Fibroblast of the aortic adventitia (primary cell): ENCODE measurements at regions not wholly inside any gene's neighbourhood (a gene's known extent, or its start where the extent isn't known, plus 50 kb on each side); places are given as distances from the start of the nearest gene placed in this dataset.

ENCODE experiments used
- DNase-seq: peaks from one replicate; pipeline ENCODE4 v3.0.0-alpha.2; 2010; ENCODE audit warnings: low read depth
- H3K4me3 ChIP-seq: 2 replicates; pipeline ENCODE4 v1.5.1; 2011; ENCODE audit warnings: low read depth, mild to moderate bottlenecking, control low read depth, low read length, moderate library complexity
- TF ChIP-seq, protein P1 (sequence below): IDR thresholded peaks from 2 replicates; pipeline ENCODE4 v1.5.1; 2011; ENCODE audit warnings: mild to moderate bottlenecking, low read length, control low read depth, inconsistent platforms; ENCODE audit not compliant: insufficient read depth

DNA sequence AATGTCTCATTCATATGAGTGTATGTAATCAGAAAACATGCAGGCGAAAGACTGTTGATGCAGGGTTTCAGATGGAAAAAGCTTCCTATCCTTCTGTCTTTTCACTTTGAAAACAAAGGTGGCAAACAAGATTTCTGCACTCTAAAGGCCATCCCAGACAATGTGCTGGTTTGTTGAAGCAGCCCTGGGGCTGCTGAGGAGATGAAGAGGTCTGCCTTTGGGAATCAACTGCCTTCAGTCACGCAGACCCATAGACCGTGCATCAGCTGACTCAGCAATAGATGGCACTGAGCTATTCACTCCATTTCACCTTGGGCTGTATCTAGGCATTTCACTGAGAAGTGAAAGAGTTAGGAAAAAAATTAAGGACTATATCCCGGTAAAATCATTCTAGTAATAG lies 60.5 kb upstream of the C5orf46 start:
- no peak for DNase-seq
- no peak overlapping the region for H3K4me3 ChIP-seq
- TF ChIP-seq, protein P1, sequence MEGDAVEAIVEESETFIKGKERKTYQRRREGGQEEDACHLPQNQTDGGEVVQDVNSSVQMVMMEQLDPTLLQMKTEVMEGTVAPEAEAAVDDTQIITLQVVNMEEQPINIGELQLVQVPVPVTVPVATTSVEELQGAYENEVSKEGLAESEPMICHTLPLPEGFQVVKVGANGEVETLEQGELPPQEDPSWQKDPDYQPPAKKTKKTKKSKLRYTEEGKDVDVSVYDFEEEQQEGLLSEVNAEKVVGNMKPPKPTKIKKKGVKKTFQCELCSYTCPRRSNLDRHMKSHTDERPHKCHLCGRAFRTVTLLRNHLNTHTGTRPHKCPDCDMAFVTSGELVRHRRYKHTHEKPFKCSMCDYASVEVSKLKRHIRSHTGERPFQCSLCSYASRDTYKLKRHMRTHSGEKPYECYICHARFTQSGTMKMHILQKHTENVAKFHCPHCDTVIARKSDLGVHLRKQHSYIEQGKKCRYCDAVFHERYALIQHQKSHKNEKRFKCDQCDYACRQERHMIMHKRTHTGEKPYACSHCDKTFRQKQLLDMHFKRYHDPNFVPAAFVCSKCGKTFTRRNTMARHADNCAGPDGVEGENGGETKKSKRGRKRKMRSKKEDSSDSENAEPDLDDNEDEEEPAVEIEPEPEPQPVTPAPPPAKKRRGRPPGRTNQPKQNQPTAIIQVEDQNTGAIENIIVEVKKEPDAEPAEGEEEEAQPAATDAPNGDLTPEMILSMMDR, result no peak

DNA sequence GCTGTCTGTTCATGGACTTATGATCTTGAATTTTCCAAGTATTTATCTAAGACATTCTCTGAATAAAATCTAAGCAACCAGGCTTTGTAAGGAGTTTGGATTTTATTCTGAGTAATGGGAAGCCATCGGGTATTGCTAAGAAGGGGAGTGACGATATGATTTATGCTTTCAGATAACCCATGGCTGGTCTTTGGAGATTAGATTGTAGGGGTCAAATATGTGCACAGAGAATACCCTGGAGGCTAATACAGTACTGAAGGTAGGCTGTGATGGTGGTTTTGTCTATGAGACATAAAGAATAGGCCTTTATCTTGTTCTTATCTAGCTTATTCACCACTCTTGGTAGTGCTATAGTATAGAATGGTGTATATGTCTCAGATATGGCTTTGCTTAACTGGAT lies 60.0 kb upstream of the C5orf46 start:
- no peak overlapping the region for H3K4me3 ChIP-seq
- TF ChIP-seq, protein P1, result no peak
- DNase-seq, result no peak

DNA sequence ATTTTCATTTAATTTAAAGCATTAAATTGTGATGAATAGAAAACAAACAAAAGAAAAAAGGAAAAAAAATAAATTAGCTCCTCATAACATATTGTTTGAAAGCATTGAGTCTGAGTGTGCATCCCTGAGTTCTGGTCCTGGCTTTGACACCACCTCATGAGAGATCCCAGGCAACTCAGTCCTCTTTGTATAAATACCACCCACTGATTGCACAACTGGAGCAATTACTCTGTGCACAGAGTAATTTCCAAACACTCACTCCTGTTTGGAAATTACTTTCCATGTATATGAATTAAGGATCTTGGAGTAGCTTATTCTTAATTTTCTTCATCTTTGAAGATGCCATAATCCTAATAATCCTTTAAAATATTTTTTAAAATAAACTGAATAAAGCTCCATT lies 59.4 kb upstream of the C5orf46 start:
- no peak overlapping the region for H3K4me3 ChIP-seq
- TF ChIP-seq, protein P1, result no peak
- no peak for DNase-seq

DNA sequence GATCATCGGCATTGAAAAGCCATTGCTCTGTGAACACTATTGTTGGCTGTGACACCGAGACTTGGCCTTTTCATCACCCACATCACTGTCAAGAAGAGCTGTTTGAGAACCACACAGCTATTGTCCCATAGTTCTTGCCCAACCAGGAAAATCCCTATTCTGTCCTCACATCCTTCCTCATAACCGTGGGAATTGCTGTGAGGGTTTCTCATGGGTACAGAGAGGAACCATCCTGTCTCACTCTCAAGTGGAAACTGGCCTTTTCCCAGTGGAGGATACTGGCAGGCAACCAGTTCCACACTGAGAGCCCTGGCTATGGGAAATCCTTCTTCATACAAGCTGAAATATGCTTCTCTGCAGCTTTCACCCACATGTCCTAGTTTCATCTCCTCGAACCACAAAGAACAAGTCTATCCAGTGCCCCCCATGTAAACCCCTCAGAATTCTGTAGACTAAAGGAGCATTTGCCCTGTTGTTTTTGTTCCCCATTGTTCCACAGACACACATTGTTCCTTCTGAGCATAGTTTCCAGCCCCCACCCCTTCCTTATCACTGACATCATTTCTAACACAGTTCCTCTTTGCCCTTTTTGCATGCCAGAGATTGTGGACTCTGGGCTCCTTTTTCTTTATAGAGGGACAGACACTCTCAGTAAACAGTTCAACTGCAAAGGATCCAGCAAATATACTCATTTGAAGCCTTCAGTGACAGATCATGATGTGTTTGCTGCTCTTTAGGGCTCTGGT lies 57.8 kb upstream of the C5orf46 start:
- TF ChIP-seq, protein P1, result no peak
- DNase-seq, result no peak
- no peak overlapping the region for H3K4me3 ChIP-seq

DNA sequence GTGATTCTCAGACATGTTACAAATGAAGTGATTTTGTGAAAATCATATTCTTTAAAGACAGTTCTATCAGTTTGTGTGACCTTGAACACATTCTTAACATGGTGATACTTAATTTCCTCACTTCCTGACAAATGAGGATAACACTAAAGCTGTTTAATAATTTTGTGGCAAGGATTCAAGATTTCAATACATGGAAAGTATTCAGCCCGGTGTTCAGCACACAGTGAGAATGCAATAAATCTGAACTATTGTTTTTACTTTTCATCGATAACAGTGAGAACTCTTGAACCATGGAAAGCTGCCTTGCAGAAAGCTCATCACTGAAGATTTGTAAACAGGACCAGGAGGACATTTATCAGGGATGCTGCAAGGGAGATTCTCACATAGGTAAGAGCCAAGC lies 57.1 kb upstream of the C5orf46 start:
- DNase-seq, result no peak
- TF ChIP-seq, protein P1, result no peak
- H3K4me3 ChIP-seq, result no peak overlapping the region

DNA sequence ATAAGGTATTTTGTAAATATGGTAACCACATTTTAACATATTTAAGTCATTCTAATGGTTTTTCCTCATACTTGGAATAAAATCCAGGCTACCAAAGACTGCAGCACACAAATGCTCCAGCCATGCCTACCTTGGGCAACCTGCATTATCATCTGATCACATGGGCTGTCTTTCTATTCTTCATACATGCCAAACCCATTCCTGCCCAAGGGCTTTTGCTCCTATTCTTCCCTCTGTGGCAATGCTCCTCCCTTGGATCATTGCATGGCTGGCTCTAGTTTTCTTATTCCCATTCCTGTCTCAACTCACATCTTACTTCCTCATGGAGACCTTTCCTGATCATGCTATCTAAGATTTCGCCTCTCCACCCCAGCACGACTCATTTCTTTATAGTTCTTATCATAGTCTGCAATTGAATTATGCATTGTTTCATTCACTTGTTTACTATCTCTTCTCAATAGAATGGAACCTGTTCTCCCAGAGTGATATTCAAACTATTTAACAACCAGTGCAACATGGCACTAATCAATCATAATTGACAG lies 54.9 kb upstream of the C5orf46 start:
- TF ChIP-seq, protein P1, result no peak
- no peak for DNase-seq
- no peak overlapping the region for H3K4me3 ChIP-seq
